NCI-H187 (cell line): ENCODE measurements at regions not wholly inside any gene's neighbourhood (a gene's known extent, or its start where the extent isn't known, plus 50 kb on each side); places are given as distances from the start of the nearest gene placed in this dataset.
"Not testable (repeated sequence)": the region's sequence is repeated elsewhere in the genome, so short reads cannot be mapped to it uniquely, and the experiment has no call there.

ENCODE experiments used
- DNase-seq, 2 experiments: peaks; one replicate each; lab custom pipeline; 2025; lab: John Stamatoyannopoulos, UW

GRCh38 chr9:26240020-26240419 is 561.8 kb upstream of the TUSC1 start:
- DNase-seq, result no peak

- no peak for DNase-seq
Observed at GRCh38 chr9:26237256-26237655, 559.0 kb upstream of the TUSC1 start.

- DNase-seq, result no peak
Observed at GRCh38 chr9:26234865-26235264, 556.6 kb upstream of the TUSC1 start.

- no peak for DNase-seq
Observed at GRCh38 chr9:26231391-26231790, 553.1 kb upstream of the TUSC1 start.

GRCh38 chr9:26229324-26230054 is 551.2 kb upstream of the TUSC1 start:
- no peak for DNase-seq

GRCh38 chr9:26228273-26228672 is 550.0 kb upstream of the TUSC1 start:
- no peak for DNase-seq

GRCh38 chr9:26221290-26221689 is 543.0 kb upstream of the TUSC1 start:
- no peak for DNase-seq

GRCh38 chr9:26220367-26220766 is 542.1 kb upstream of the TUSC1 start:
- DNase-seq, result no peak

- DNase-seq, result no peak
Observed at GRCh38 chr9:26219961-26220360, 541.7 kb upstream of the TUSC1 start.

GRCh38 chr9:26216702-26217101 is 538.5 kb upstream of the TUSC1 start:
- no peak for DNase-seq

GRCh38 chr9:26214713-26215444 is 536.6 kb upstream of the TUSC1 start:
- DNase-seq, result not testable (repeated sequence)

GRCh38 chr9:26210338-26210851 is 532.2 kb upstream of the TUSC1 start:
- DNase-seq, result no peak

- DNase-seq, result no peak
Observed at GRCh38 chr9:26205261-26205660, 527.0 kb upstream of the TUSC1 start.

GRCh38 chr9:26193237-26193636 is 515.0 kb upstream of the TUSC1 start:
- DNase-seq, result no peak

GRCh38 chr9:26191711-26192110 is 513.5 kb upstream of the TUSC1 start:
- DNase-seq, result no peak

- no peak for DNase-seq
Observed at GRCh38 chr9:26181836-26182235, 503.6 kb upstream of the TUSC1 start.

- no peak for DNase-seq
Observed at GRCh38 chr9:26176628-26177027, 498.4 kb upstream of the TUSC1 start.

GRCh38 chr9:26175264-26175663 is 497.0 kb upstream of the TUSC1 start:
- no peak for DNase-seq

- no peak for DNase-seq
Observed at GRCh38 chr9:26172301-26172700, 494.1 kb upstream of the TUSC1 start.

- no peak for DNase-seq
Observed at GRCh38 chr9:26171691-26172090, 493.4 kb upstream of the TUSC1 start.

- DNase-seq, result no peak
Observed at GRCh38 chr9:26170190-26170589, 491.9 kb upstream of the TUSC1 start.

- no peak for DNase-seq
Observed at GRCh38 chr9:26169708-26170107, 491.5 kb upstream of the TUSC1 start.

- DNase-seq, result no peak
Observed at GRCh38 chr9:26166537-26166936, 488.3 kb upstream of the TUSC1 start.
